NB4 (cell line): ENCODE measurements at regions not wholly inside any gene's neighbourhood (a gene's known extent, or its start where the extent isn't known, plus 50 kb on each side); places are given as distances from the start of the nearest gene placed in this dataset.

Experiments used
- DNase-seq: peaks from one replicate; pipeline ENCODE4 v3.0.0; 2010; ENCODE audit warnings: low read depth
- H3K4me3 ChIP-seq: one replicate; pipeline ENCODE4 v1.5.1; 2011; ENCODE audit warnings: mild to moderate bottlenecking, low read depth, low read length, moderate library complexity
- MYC ChIP-seq: IDR thresholded peaks from 2 replicates; pipeline ENCODE4 v1.6.1; 2011; ENCODE audit warnings: low read depth, low read length
- POLR2A ChIP-seq: IDR thresholded peaks from 2 replicates; pipeline ENCODE4 v1.6.1; 2011; ENCODE audit warnings: mild to moderate bottlenecking; ENCODE audit not compliant: insufficient read length; ENCODE audit errors: extremely low read depth
- TF ChIP-seq, protein P1 (sequence below): IDR thresholded peaks from one replicate; pipeline ENCODE4 v1.5.1; 2012; ENCODE audit warnings: low read depth, low read length
- TF ChIP-seq, protein P2 (sequence below): IDR thresholded peaks from 2 replicates; pipeline ENCODE4 v1.6.1; 2011; ENCODE audit warnings: low read depth, low read length

DNA sequence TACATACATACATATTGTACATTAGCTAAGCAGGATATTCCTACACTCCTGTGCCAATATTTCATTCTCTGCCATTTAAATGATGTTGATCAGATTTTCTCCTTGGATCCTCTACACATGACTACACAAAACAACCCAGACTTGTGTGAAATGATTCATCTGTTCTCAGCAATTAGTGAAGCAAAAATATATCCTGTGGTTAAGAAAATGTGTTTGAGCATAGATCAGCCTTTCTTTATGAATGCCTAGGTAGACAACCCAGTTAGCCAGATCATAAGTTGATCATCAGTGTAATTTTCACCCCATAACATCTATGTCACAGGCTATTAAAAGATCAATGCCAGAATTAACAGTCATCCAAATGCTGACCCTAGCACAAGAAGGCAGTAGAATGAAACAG, 275.2 kb upstream of the EDNRB start:
- TF ChIP-seq, protein P1, sequence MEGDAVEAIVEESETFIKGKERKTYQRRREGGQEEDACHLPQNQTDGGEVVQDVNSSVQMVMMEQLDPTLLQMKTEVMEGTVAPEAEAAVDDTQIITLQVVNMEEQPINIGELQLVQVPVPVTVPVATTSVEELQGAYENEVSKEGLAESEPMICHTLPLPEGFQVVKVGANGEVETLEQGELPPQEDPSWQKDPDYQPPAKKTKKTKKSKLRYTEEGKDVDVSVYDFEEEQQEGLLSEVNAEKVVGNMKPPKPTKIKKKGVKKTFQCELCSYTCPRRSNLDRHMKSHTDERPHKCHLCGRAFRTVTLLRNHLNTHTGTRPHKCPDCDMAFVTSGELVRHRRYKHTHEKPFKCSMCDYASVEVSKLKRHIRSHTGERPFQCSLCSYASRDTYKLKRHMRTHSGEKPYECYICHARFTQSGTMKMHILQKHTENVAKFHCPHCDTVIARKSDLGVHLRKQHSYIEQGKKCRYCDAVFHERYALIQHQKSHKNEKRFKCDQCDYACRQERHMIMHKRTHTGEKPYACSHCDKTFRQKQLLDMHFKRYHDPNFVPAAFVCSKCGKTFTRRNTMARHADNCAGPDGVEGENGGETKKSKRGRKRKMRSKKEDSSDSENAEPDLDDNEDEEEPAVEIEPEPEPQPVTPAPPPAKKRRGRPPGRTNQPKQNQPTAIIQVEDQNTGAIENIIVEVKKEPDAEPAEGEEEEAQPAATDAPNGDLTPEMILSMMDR, result no peak
- TF ChIP-seq, protein P2, sequence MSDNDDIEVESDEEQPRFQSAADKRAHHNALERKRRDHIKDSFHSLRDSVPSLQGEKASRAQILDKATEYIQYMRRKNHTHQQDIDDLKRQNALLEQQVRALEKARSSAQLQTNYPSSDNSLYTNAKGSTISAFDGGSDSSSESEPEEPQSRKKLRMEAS, result no peak
- TF ChIP-seq MYC (no peak), POLR2A (no peak)
- no peak for DNase-seq
- no peak overlapping the region for H3K4me3 ChIP-seq

DNA sequence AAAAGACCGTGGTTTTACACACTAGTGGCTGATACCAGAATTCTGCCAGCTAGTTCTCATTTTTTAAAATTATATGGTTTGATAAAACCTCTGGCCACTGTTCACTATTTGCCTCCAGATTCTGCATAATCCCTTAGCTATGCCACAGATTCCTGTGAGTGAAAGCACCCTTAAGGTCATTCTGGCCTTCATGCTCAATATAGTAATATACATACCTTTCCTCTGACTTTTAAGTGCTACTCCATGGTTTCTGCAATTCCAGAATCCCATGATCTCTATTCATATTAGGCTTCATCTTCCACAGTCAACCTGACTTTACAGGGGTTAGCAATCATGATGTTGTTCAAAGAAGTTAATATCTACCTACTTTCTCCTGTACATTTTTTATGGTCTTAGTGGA, 274.1 kb upstream of the EDNRB start:
- no peak for DNase-seq
- H3K4me3 ChIP-seq, result no peak overlapping the region
- TF ChIP-seq, protein P1, result no peak
- TF ChIP-seq, protein P2, result no peak
- no peak for TF ChIP-seq POLR2A

DNA sequence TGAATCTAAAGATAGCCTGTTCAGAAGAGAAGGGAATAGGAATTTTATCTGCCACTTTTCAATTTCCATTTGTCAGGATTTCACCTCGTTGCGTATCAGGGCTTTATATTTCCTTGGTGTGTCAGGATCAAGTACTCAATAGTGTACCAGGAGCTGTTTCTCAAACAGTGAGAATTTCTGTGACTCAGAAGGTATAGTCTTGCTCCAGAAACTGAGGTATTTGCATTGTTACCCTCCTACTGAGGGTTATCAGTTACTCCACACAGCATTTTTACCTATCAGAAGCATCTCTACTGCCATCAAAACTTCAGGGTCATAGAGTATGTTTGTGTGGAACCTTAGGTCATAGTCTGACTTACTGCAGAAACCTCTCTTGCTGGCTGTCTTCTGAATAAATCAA, 271.7 kb upstream of the EDNRB start:
- no peak overlapping the region for H3K4me3 ChIP-seq
- TF ChIP-seq MYC (no peak), POLR2A (no peak)
- TF ChIP-seq, protein P2, result no peak
- TF ChIP-seq, protein P1, result no peak
- no peak for DNase-seq

DNA sequence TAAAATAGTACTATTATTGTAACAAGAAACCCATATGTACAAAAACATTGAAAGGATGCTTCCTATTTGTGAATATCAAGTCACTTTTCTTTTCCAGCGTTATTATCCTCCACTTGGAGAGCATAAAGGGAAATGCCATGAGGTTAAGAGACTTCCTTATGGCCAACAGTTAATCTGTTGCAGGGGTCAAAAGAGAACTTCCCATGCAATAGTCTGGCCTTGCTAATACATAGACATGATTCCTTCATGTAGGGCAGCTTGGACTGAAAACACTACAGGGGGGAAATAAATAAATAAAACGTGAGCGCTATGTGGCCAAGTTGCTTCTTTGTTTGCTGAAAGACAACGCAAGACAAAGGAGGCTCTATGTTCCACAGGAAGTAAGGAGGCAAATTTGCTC, 269.1 kb upstream of the EDNRB start:
- TF ChIP-seq POLR2A (no peak), MYC (no peak)
- TF ChIP-seq, protein P1, result no peak
- TF ChIP-seq, protein P2, result no peak
- no peak overlapping the region for H3K4me3 ChIP-seq
- no peak for DNase-seq

DNA sequence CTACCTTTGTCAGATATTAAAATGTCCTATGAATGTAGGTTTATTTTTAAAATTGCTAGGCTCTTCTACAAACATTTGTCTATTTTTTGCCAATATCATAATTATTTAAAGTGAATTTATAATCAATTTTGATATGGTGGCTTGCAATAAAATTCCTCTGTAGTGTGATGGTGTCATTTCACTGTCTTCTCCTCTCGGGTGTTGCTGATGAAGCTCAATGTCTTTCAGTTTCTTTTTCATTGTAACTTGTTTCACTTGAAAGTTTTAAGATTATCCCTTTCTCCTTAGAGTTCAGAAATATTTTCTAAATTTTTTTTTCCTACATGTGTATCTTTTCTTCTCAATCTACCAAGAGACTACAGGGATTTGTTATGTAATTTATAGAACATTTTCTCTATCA, 267.1 kb upstream of the EDNRB start:
- DNase-seq, result no peak
- TF ChIP-seq, protein P1, result no peak
- TF ChIP-seq MYC (no peak), POLR2A (no peak)
- TF ChIP-seq, protein P2, result no peak
- no peak overlapping the region for H3K4me3 ChIP-seq

DNA sequence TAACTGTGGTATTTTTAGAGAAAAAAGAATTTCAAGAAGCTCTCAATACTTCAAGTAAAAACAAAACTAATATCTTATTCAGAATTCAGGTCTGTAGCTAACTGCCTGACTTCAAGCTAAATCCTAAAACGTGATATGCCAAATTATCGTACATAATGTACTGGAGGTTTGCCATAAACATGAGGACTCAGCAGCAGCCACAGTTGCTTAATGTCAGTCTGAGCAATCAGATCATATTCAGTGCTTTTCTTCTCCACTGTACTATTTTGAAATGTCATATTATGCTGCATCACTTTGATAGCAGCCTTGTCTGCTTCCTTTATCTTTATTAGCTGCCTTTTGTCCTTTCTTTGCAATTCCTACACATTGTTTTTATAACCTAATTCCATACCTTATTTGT, 265.1 kb upstream of the EDNRB start:
- no peak overlapping the region for H3K4me3 ChIP-seq
- TF ChIP-seq, protein P2, result no peak
- TF ChIP-seq MYC, result no peak
- TF ChIP-seq, protein P1, result no peak
- no peak for TF ChIP-seq POLR2A
- no peak for DNase-seq
